ENCODE measurements at regions not wholly inside any gene's neighbourhood (a gene's known extent, or its start where the extent isn't known, plus 50 kb on each side); places are given as distances from the start of the nearest gene placed in this dataset.

DNA sequence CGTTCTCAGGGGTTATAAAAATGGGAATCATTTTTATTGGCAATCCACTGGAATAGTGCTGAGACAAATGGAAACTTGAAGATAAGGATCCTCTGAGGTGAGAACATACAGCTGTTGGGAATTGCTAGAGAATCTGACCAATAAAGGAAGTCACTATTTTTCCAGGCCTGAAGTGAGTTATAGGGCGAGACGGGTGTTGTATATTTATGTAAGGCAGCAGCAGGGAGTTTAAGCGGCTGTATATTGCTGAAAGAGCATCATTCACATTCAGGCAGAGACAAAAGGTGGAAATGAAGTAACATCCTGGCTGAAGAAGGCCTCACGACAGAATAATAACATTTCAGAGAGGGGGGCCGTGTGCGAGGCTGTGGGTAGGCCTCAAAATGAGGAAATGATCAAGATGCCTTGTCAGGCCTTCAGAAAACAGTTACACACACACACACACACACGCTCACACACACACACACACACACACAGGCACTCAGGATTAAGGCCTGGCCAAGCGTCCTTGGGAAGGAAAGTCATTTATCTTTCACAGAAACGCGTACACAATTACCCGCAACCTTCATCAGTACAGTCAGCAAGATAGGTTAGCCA, 964.9 kb upstream of the NR2F2 start:
- TF ChIP-seq, protein P1, sequence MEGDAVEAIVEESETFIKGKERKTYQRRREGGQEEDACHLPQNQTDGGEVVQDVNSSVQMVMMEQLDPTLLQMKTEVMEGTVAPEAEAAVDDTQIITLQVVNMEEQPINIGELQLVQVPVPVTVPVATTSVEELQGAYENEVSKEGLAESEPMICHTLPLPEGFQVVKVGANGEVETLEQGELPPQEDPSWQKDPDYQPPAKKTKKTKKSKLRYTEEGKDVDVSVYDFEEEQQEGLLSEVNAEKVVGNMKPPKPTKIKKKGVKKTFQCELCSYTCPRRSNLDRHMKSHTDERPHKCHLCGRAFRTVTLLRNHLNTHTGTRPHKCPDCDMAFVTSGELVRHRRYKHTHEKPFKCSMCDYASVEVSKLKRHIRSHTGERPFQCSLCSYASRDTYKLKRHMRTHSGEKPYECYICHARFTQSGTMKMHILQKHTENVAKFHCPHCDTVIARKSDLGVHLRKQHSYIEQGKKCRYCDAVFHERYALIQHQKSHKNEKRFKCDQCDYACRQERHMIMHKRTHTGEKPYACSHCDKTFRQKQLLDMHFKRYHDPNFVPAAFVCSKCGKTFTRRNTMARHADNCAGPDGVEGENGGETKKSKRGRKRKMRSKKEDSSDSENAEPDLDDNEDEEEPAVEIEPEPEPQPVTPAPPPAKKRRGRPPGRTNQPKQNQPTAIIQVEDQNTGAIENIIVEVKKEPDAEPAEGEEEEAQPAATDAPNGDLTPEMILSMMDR (IDR thresholded peaks at IDR 0.05), result no peak
- TF ChIP-seq POLR2A (IDR thresholded peaks at IDR 0.05), result no peak
- no peak for TF ChIP-seq POLR2AphosphoS5 (IDR thresholded peaks at IDR 0.05)
